K562 (cell line): ENCODE measurements at regions not wholly inside any gene's neighbourhood (a gene's known extent, or its start where the extent isn't known, plus 50 kb on each side); places are given as distances from the start of the nearest gene placed in this dataset.

ENCODE experiments used
- CEBPB ChIP-seq: fragments of 450-650 bp; IDR thresholded peaks from 2 replicates; pipeline ENCODE4 v1.6.1; 2016; ENCODE audit warnings: missing genetic modification characterization, missing compliant biosample characterization
- GTF2F1 ChIP-seq: IDR thresholded peaks from 2 replicates; pipeline ENCODE4 v1.6.1; 2011; ENCODE audit warnings: low read depth, low read length, improper control_type of control experiment
- JUN ChIP-seq, 2 experiments: sonication (generic) in 1 of 2; formaldehyde crosslinking in 1 of 2; IDR thresholded peaks; 2 replicates each; pipeline versions ENCODE4 v1.6.1 to v1.8.0; 2012 to 2022; ENCODE audit warnings: borderline replicate concordance in 2 of 2, mild to moderate bottlenecking in 2 of 2, improper control_type of control experiment in 1 of 2, low read depth in 1 of 2, low read length in 1 of 2, missing genetic modification reagents in 1 of 2
- OTX1 ChIP-seq: fragments of 450-650 bp; formaldehyde crosslinking; IDR thresholded peaks from 2 replicates; pipeline ENCODE4 v1.4.0; 2022; ENCODE audit warnings: mild to moderate bottlenecking
- POLR2A ChIP-seq: fragments of 450-650 bp; conservative IDR thresholded peaks from 2 replicates; pipeline ENCODE4 v1.6.1; 2016
- XRCC5 ChIP-seq: fragments of 200-400 bp; formaldehyde crosslinking; IDR thresholded peaks from 2 replicates; pipeline ENCODE4 v1.6.1; 2017; ENCODE audit warnings: low read depth, mild to moderate bottlenecking, low read length
- ZNF212 ChIP-seq: fragments of 450-650 bp; formaldehyde crosslinking; IDR thresholded peaks from 2 replicates; pipeline ENCODE4 v1.4.0; 2020; ENCODE audit warnings: mild to moderate bottlenecking
- TF ChIP-seq, protein P1 (sequence below): fragments of 450-650 bp; IDR thresholded peaks from 2 replicates; pipeline ENCODE4 v1.6.1; 2017; ENCODE audit warnings: mild to moderate bottlenecking, moderate library complexity

DNA sequence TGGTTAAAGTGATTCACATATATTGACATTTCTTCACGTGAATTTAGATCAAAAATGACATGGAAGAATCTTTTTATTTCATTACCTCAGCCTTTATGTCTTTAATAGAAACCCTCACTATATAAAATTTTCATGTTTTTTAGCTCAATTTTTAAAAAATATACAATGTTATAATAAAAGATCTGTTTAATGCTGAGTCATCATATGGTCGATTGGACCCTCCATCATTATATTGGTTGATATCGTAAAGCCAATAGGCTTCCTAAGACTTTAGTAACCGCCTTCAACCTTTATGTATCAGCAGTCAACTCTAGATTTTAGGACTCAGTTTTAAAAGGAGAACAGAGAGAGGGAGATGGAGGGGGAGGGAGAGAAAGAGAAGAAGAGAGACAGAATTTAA is 162.3 kb upstream of the FERD3L start:
- TF ChIP-seq CEBPB (no peak), POLR2A (no peak), ZNF212 (CRISPR knock-in tag) (no peak), JUN (IDR thresholded peaks at IDR 0.05; ENCODE audit: borderline replicate concordance, low read depth, low read length) (no peak), JUN (CRISPR knock-in tag; IDR thresholded peaks at IDR 0.05; ENCODE audit: borderline replicate concordance) (no peak), XRCC5 (no peak), OTX1 (CRISPR knock-in tag) (no peak), GTF2F1 (no peak)
- TF ChIP-seq, protein P1, sequence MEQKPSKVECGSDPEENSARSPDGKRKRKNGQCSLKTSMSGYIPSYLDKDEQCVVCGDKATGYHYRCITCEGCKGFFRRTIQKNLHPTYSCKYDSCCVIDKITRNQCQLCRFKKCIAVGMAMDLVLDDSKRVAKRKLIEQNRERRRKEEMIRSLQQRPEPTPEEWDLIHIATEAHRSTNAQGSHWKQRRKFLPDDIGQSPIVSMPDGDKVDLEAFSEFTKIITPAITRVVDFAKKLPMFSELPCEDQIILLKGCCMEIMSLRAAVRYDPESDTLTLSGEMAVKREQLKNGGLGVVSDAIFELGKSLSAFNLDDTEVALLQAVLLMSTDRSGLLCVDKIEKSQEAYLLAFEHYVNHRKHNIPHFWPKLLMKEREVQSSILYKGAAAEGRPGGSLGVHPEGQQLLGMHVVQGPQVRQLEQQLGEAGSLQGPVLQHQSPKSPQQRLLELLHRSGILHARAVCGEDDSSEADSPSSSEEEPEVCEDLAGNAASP, result no peak
